HEK293 (cell line): ENCODE measurements at regions not wholly inside any gene's neighbourhood (a gene's known extent, or its start where the extent isn't known, plus 50 kb on each side); places are given as distances from the start of the nearest gene placed in this dataset.

Experiments
- CTCF ChIA-PET: fragments of 350-600 bp; formaldehyde crosslinking; extraction: SDS; loops from one replicate; lab custom pipeline; 2021; ENCODE audit warnings: antibody characterized with exemption; lab: Yijun Ruan, JAX
- POLR2A ChIA-PET: fragments of 300-600 bp; formaldehyde crosslinking; extraction: SDS; loops from one replicate; lab custom pipeline; 2020; ENCODE audit warnings: antibody characterized with exemption, inconsistent platforms; lab: Yijun Ruan, JAX
- H3K27ac ChIP-seq: fragments of 200-500 bp; sonication (Bioruptor generic); 2 replicates; pipeline ENCODE4 v1.5.1; 2014; ENCODE audit warnings: low read depth, low read length, control low read depth, inconsistent platforms; ENCODE audit errors: extremely low read depth
- H3K36me3 ChIP-seq, 2 experiments: fragments of 200-500 bp in 1 of 2; sonication (Bioruptor generic) in 1 of 2; 1 replicate in 1 of 2; 2 replicates in 1 of 2; pipeline ENCODE4 v1.5.1; 2014 to 2017; ENCODE audit warnings: inconsistent platforms in 2 of 2, low read length in 2 of 2; ENCODE audit not compliant: control insufficient read depth in 2 of 2, insufficient read depth in 1 of 2
- H3K4me1 ChIP-seq: fragments of 200-500 bp; sonication (Bioruptor generic); 2 replicates; pipeline ENCODE4 v1.5.1; 2014; ENCODE audit warnings: mild to moderate bottlenecking, low read length, inconsistent platforms; ENCODE audit not compliant: control insufficient read depth, insufficient read depth
- H3K4me3 ChIP-seq: 2 replicates; pipeline ENCODE4 v1.5.1; 2011; ENCODE audit warnings: low read depth, mild to moderate bottlenecking, control low read depth, low read length, moderate library complexity
- H3K9me3 ChIP-seq: fragments of 200-500 bp; sonication (Bioruptor generic); 2 replicates; pipeline ENCODE4 v1.5.1; 2014; ENCODE audit warnings: low read depth, low read length, inconsistent platforms; ENCODE audit not compliant: control insufficient read depth, insufficient read depth
- ATF2 ChIP-seq: fragments of 450-650 bp; formaldehyde crosslinking; IDR thresholded peaks from 2 replicates; pipeline ENCODE4 v1.5.1; 2016; ENCODE audit warnings: missing biosample characterization, missing genetic modification characterization, low read depth
- GLIS1 ChIP-seq: fragments of 450-650 bp; formaldehyde crosslinking; IDR thresholded peaks from 2 replicates; pipeline ENCODE4 v1.5.1; 2016; ENCODE audit warnings: missing biosample characterization, missing genetic modification characterization
- HIC1 ChIP-seq: fragments of 450-650 bp; formaldehyde crosslinking; IDR thresholded peaks from 2 replicates; pipeline ENCODE4 v1.5.1; 2016; ENCODE audit warnings: missing biosample characterization, missing genetic modification characterization
- KLF7 ChIP-seq: fragments of 450-650 bp; formaldehyde crosslinking; IDR thresholded peaks from 2 replicates; pipeline ENCODE4 v1.5.1; 2016; ENCODE audit warnings: missing biosample characterization, missing genetic modification characterization, borderline replicate concordance
- KLF9 ChIP-seq: fragments of 450-650 bp; formaldehyde crosslinking; IDR thresholded peaks from 2 replicates; pipeline ENCODE4 v1.5.1; 2016; ENCODE audit warnings: missing biosample characterization, missing genetic modification characterization, low read depth
- MZF1 ChIP-seq: fragments of 450-650 bp; formaldehyde crosslinking; IDR thresholded peaks from 2 replicates; pipeline ENCODE4 v1.5.1; 2017; ENCODE audit warnings: missing biosample characterization, missing genetic modification characterization, borderline replicate concordance
- PRDM1 ChIP-seq: fragments of 450-650 bp; formaldehyde crosslinking; IDR thresholded peaks from 2 replicates; pipeline ENCODE4; 2016; ENCODE audit warnings: missing biosample characterization, missing genetic modification characterization
- SCRT1 ChIP-seq: fragments of 450-650 bp; formaldehyde crosslinking; IDR thresholded peaks from 2 replicates; pipeline ENCODE4 v1.5.1; 2016; ENCODE audit warnings: missing biosample characterization, missing genetic modification characterization, borderline replicate concordance
- TRIM28 ChIP-seq: IDR thresholded peaks from 2 replicates; pipeline ENCODE4 v1.6.1; 2011; ENCODE audit warnings: low read length, control low read depth, borderline replicate concordance
- ZBTB8A ChIP-seq: fragments of 450-650 bp; formaldehyde crosslinking; IDR thresholded peaks from 2 replicates; pipeline ENCODE4 v1.5.1; 2016; ENCODE audit warnings: missing biosample characterization, missing genetic modification characterization
- ZIC2 ChIP-seq: fragments of 450-650 bp; formaldehyde crosslinking; IDR thresholded peaks from 2 replicates; pipeline ENCODE4 v1.5.1; 2016; ENCODE audit warnings: missing biosample characterization, missing genetic modification characterization
- ZNF112 ChIP-seq: fragments of 450-650 bp; formaldehyde crosslinking; IDR thresholded peaks from 2 replicates; pipeline ENCODE4 v1.5.0; 2017; ENCODE audit warnings: missing biosample characterization, missing genetic modification characterization
- ZNF157 ChIP-seq: fragments of 450-650 bp; formaldehyde crosslinking; IDR thresholded peaks from 2 replicates; pipeline ENCODE4 v1.5.1; 2016; ENCODE audit warnings: missing biosample characterization, missing genetic modification characterization
- ZNF169 ChIP-seq: fragments of 450-650 bp; formaldehyde crosslinking; IDR thresholded peaks from 2 replicates; pipeline ENCODE4 v1.5.1; 2016; ENCODE audit warnings: missing biosample characterization, missing genetic modification characterization
- ZNF221 ChIP-seq: fragments of 450-650 bp; formaldehyde crosslinking; IDR thresholded peaks from 2 replicates; pipeline ENCODE4 v1.5.1; 2017; ENCODE audit warnings: missing biosample characterization, missing genetic modification characterization, borderline replicate concordance
- ZNF23 ChIP-seq: fragments of 450-650 bp; formaldehyde crosslinking; IDR thresholded peaks from 2 replicates; pipeline ENCODE4 v1.5.1; 2016; ENCODE audit warnings: missing biosample characterization, missing genetic modification characterization, borderline replicate concordance
- ZNF239 ChIP-seq: fragments of 450-650 bp; formaldehyde crosslinking; IDR thresholded peaks from 2 replicates; pipeline ENCODE4 v1.5.1; 2016; ENCODE audit warnings: missing biosample characterization, missing genetic modification characterization
- ZNF274 ChIP-seq, 2 experiments: fragments of 200-500 bp in 1 of 2; fragments of 450-650 bp in 1 of 2; sonication (Bioruptor generic) in 1 of 2; formaldehyde crosslinking in 1 of 2; IDR thresholded peaks; 2 replicates each; pipeline versions ENCODE4 v1.5.1 to v1.6.1; 2014 to 2016; ENCODE audit warnings: borderline replicate concordance in 1 of 2, inconsistent platforms in 1 of 2, low read length in 1 of 2, missing biosample characterization in 1 of 2, missing genetic modification characterization in 1 of 2
- ZNF335 ChIP-seq: fragments of 450-650 bp; formaldehyde crosslinking; conservative IDR thresholded peaks from 2 replicates; pipeline ENCODE4 v1.5.1; 2016; ENCODE audit warnings: missing biosample characterization, missing genetic modification characterization
- ZNF404 ChIP-seq: fragments of 450-650 bp; formaldehyde crosslinking; IDR thresholded peaks from 2 replicates; pipeline ENCODE4 v1.5.1; 2017; ENCODE audit warnings: missing biosample characterization, missing genetic modification characterization
- ZNF549 ChIP-seq: fragments of 450-650 bp; IDR thresholded peaks from 2 replicates; pipeline ENCODE4 v1.5.1; 2018; ENCODE audit warnings: missing biosample characterization, missing genetic modification characterization, mild to moderate bottlenecking, inconsistent platforms, moderate library complexity
- ZNF610 ChIP-seq: fragments of 450-650 bp; formaldehyde crosslinking; IDR thresholded peaks from 2 replicates; pipeline ENCODE4 v1.5.1; 2016; ENCODE audit warnings: missing biosample characterization, missing genetic modification characterization, borderline replicate concordance
- ZNF645 ChIP-seq: fragments of 450-650 bp; formaldehyde crosslinking; IDR thresholded peaks from 2 replicates; pipeline ENCODE4; 2016; ENCODE audit warnings: missing biosample characterization, missing genetic modification characterization
- ZNF843 ChIP-seq: fragments of 450-650 bp; formaldehyde crosslinking; IDR thresholded peaks from 2 replicates; pipeline ENCODE4 v1.5.1; 2016; ENCODE audit warnings: missing biosample characterization, missing genetic modification characterization
- ZSCAN16 ChIP-seq: fragments of 450-650 bp; formaldehyde crosslinking; IDR thresholded peaks from 2 replicates; pipeline ENCODE4 v1.5.1; 2016; ENCODE audit warnings: missing biosample characterization, missing genetic modification characterization
- ZSCAN30 ChIP-seq: fragments of 450-650 bp; IDR thresholded peaks from 2 replicates; pipeline ENCODE4 v1.5.1; 2018; ENCODE audit warnings: missing biosample characterization, mild to moderate bottlenecking, missing genetic modification characterization, moderate library complexity
- ZXDB ChIP-seq: fragments of 450-650 bp; formaldehyde crosslinking; IDR thresholded peaks from 2 replicates; pipeline ENCODE4 v1.5.1; 2016; ENCODE audit warnings: missing biosample characterization, missing genetic modification characterization
- TF ChIP-seq, protein P1 (sequence below): fragments of 450-650 bp; formaldehyde crosslinking; IDR thresholded peaks from 2 replicates; pipeline ENCODE4 v1.5.1; 2016; ENCODE audit warnings: missing biosample characterization, missing genetic modification characterization
- TF ChIP-seq, protein P2 (sequence below): fragments of 450-650 bp; formaldehyde crosslinking; IDR thresholded peaks from 2 replicates; pipeline ENCODE4 v1.5.1; 2016; ENCODE audit warnings: missing biosample characterization, missing genetic modification characterization

GRCh38 chr6:139855671-139856311 lies 481.3 kb upstream of the CITED2 start:
- H3K27ac ChIP-seq: 0 out of 2 replicates have a peak overlapping the region, but pooled peaks have one; percentile 20
- ChIA-PET CTCF (interaction anchor here (0.7 to 1.4 kb wide), 3 partner anchors 38 to 481 kb away, joined by 3 to 5 read pairs (median 3); partner anchors contain the start of gene CITED2), POLR2A (interaction anchor here (1.0 kb wide), 1 partner anchor 481 kb away, joined by 3 read pairs; the partner anchor contains the start of gene CITED2)
- H3K9me3 ChIP-seq: no peaks in the 10 kb centered on the region
- H3K36me3 ChIP-seq: no peaks in the 10 kb centered on the region
- no peak overlapping the region for H3K4me3 ChIP-seq
- peaks cover 8% of the 10 kb centered on the region for H3K4me1 ChIP-seq
- TF ChIP-seq ZNF843 (tag by site-specific recombination): no peak
- TF ChIP-seq SCRT1 (tag by site-specific recombination): no peak
- no peak for TF ChIP-seq ZNF239 (tag by site-specific recombination)
- no peak for TF ChIP-seq ZNF335 (tag by site-specific recombination)
- no peak for TF ChIP-seq ZNF645 (tag by site-specific recombination)
- TF ChIP-seq ZNF169 (tag by site-specific recombination): no peak
- TF ChIP-seq PRDM1: no peak
- TF ChIP-seq ZNF221 (tag by site-specific recombination): no peak
- TF ChIP-seq ZSCAN30 (tag by site-specific recombination): no peak
- no peak for TF ChIP-seq ZBTB8A (tag by site-specific recombination)
- no peak for TF ChIP-seq ZXDB (tag by site-specific recombination)
- peak; percentile 29; the same call in 1 of the 2 replicates for TF ChIP-seq TRIM28
- no peak for TF ChIP-seq KLF7 (tag by site-specific recombination)
- TF ChIP-seq ZSCAN16 (tag by site-specific recombination): no peak
- no peak for TF ChIP-seq ZNF112
- TF ChIP-seq, protein P1, sequence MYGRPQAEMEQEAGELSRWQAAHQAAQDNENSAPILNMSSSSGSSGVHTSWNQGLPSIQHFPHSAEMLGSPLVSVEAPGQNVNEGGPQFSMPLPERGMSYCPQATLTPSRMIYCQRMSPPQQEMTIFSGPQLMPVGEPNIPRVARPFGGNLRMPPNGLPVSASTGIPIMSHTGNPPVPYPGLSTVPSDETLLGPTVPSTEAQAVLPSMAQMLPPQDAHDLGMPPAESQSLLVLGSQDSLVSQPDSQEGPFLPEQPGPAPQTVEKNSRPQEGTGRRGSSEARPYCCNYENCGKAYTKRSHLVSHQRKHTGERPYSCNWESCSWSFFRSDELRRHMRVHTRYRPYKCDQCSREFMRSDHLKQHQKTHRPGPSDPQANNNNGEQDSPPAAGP: no peak
- TF ChIP-seq ZNF404 (tag by site-specific recombination): no peak
- TF ChIP-seq ATF2 (tag by site-specific recombination): no peak
- peak; percentile 42; the same call in 1 of the 2 replicates for TF ChIP-seq MZF1 (tag by site-specific recombination)
- no peak for TF ChIP-seq ZNF23 (tag by site-specific recombination)
- no peak for TF ChIP-seq ZNF274 (IDR thresholded peaks at IDR 0.05; ENCODE audit: low read length)
- no peak for TF ChIP-seq ZNF274 (tag by site-specific recombination; IDR thresholded peaks at IDR 0.05; ENCODE audit: borderline replicate concordance)
- TF ChIP-seq GLIS1 (tag by site-specific recombination): no peak
- no peak for TF ChIP-seq ZNF157 (tag by site-specific recombination)
- 0 out of 2 replicates have a peak, but pooled peaks have one; percentile 27 for TF ChIP-seq ZNF549
- TF ChIP-seq, protein P2, sequence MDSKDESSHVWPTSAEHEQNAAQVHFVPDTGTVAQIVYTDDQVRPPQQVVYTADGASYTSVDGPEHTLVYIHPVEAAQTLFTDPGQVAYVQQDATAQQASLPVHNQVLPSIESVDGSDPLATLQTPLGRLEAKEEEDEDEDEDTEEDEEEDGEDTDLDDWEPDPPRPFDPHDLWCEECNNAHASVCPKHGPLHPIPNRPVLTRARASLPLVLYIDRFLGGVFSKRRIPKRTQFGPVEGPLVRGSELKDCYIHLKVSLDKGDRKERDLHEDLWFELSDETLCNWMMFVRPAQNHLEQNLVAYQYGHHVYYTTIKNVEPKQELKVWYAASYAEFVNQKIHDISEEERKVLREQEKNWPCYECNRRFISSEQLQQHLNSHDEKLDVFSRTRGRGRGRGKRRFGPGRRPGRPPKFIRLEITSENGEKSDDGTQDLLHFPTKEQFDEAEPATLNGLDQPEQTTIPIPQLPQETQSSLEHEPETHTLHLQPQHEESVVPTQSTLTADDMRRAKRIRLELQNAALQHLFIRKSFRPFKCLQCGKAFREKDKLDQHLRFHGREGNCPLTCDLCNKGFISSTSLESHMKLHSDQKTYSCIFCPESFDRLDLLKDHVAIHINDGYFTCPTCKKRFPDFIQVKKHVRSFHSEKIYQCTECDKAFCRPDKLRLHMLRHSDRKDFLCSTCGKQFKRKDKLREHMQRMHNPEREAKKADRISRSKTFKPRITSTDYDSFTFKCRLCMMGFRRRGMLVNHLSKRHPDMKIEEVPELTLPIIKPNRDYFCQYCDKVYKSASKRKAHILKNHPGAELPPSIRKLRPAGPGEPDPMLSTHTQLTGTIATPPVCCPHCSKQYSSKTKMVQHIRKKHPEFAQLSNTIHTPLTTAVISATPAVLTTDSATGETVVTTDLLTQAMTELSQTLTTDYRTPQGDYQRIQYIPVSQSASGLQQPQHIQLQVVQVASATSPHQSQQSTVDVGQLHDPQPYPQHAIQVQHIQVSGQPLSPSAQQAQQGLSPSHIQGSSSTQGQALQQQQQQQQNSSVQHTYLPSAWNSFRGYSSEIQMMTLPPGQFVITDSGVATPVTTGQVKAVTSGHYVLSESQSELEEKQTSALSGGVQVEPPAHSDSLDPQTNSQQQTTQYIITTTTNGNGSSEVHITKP: peak; percentile 93
- no peak for TF ChIP-seq KLF9 (tag by site-specific recombination)
- TF ChIP-seq ZIC2 (tag by site-specific recombination): no peak
- no peak for TF ChIP-seq ZNF610 (tag by site-specific recombination)
- no peak for TF ChIP-seq HIC1 (tag by site-specific recombination)
